Body of pancreas (tissue), 4 donors: ENCODE measurements at regions not wholly inside any gene's neighbourhood (a gene's known extent, or its start where the extent isn't known, plus 50 kb on each side); places are given as distances from the start of the nearest gene placed in this dataset.

ENCODE experiments used
- ATAC-seq: fragments of 150-250 bp; one replicate; pipeline ENCODE4 v1.9.1; 2016
- DNase-seq, 4 donors: peaks; one replicate each; pipeline ENCODE4 v3.0.0-alpha.2; 2019
- H3K27ac ChIP-seq, 4 donors: fragments of 200-600 bp; sonication (generic); 1 replicate in 3 of 4; 2 replicates in 1 of 4; pipeline versions ENCODE4 v1.5.1 to v1.6.1; 2016 to 2019; ENCODE audit warnings: mild to moderate bottlenecking in 1 of 4, mixed read lengths in 1 of 4, moderate library complexity in 1 of 4
- H3K27me3 ChIP-seq, 2 donors: fragments of 200-600 bp; sonication (generic); one replicate each; pipeline ENCODE4 v1.6.0; 2016; ENCODE audit warnings: mild to moderate bottlenecking in 1 of 2
- H3K36me3 ChIP-seq, 2 donors: fragments of 200-600 bp; sonication (generic); replicated peaks in 1 of 2; 2 replicates each; pipeline ENCODE4 v1.5.1; 2016; ENCODE audit warnings: low read depth in 2 of 2; ENCODE audit not compliant: insufficient read depth in 1 of 2
- H3K4me1 ChIP-seq: fragments of 200-600 bp; sonication (generic); one replicate; pipeline ENCODE4 v1.6.0; 2016
- H3K4me3 ChIP-seq, 2 donors: fragments of 200-600 bp; sonication (generic); 1 replicate in 1 of 2; 2 replicates in 1 of 2; pipeline ENCODE4 v1.5.1; 2016 to 2019
- H3K9me3 ChIP-seq, 3 donors: fragments of 200-600 bp; sonication (generic); 1 replicate in 2 of 3; 2 replicates in 1 of 3; pipeline ENCODE4 v1.5.1; 2016
- CTCF ChIP-seq, 7 experiments: fragments of 450-650 bp in 4 of 7; fragments of 200-600 bp in 3 of 7; sonication (generic) in 3 of 7; IDR thresholded peaks; one replicate each; pipeline ENCODE4 v1.5.1; 2016 to 2019; ENCODE audit warnings: antibody characterized with exemption in 7 of 7
- POLR2A ChIP-seq, 3 donors: fragments of 450-650 bp; IDR thresholded peaks; one replicate each; pipeline ENCODE4 v1.6.1; 2016; ENCODE audit warnings: antibody characterized with exemption in 3 of 3, mild to moderate bottlenecking in 2 of 3
- WGBS, 2 donors: methylation state at CpG; one replicate each; pipeline ENCODE4 v1.1.5; 2017; 5-methylcytosine and 5-hydroxymethylcytosine counted together
- intact Hi-C: fragments of 100-400 bp; cut with DNase I; formaldehyde crosslinking; loops from one replicate; pipeline ENCODE4 v1.15.1; 2023

DNA sequence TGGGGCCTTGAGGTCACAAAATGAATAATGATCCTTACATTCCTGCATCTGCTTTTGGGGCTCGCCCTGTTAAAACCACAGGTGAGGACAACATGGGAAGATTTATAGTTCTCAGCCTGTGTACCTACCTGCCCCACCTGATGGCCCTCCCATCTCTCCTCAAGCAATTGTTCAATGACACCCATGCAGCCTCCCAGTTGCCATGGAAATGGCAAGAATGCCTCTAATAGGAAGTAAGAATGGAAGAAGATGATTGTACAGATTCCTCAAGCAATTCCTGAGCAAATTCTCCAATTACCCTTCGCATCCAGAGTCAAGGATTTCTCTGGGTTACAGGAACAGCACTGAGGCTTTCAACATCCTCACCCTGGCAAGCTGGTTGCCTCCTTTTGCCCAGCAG lies 78.6 kb upstream of the CCL2 start:
- no peak for TF ChIP-seq CTCF (IDR thresholded peaks at IDR 0.05)
- TF ChIP-seq POLR2A (IDR thresholded peaks at IDR 0.05): no peak
- Histone ChIP-seq H3K27me3 (no peaks in the 10 kb centered on the region), H3K27ac (no peak overlapping the region), H3K36me3 (no peaks in the 10 kb centered on the region), H3K9me3 (peaks cover 0 to 4% (median 0%) of the 10 kb centered on the region in 3 donors), H3K4me1 (no peaks in the 10 kb centered on the region), H3K4me3 (no peak overlapping the region)
- DNase-seq (no peak), ATAC-seq (no peak)
- intact Hi-C loops: no loop called here
- 74 to 84% methylated on average over 2 of the region's 2 CpGs for WGBS, 2 donors

DNA sequence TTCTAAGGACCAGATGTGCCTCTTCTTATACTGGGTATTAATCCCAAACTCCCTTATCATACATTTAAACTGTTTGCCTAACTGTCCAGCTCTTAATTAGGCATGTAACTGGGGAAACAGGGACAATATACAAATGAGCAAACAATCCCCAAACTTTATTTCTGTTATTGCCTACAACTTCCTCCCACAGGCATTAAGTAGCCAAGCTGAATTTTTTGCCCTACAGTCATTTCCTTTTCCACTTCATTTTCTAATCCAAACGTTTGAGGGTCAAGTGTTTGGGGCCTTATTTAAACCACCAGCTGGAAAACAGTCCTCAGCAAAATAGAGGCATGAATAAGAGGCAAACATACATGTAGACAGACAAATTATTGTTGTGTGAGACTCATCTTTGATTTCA lies 77.4 kb upstream of the CCL2 start:
- DNase-seq: no peak
- no peak for ATAC-seq

GRCh38 chr17:34178092-34178491 lies 77.0 kb upstream of the CCL2 start:
- no peak for ATAC-seq

More for the DNA sequence above, 77.4 kb upstream of the CCL2 start:
- intact Hi-C loops: no loop called here
- H3K4me3 ChIP-seq: no peak overlapping the region
- no peak overlapping the region for H3K27ac ChIP-seq
- no peaks in the 10 kb centered on the region for H3K36me3 ChIP-seq
- no peaks in the 10 kb centered on the region for H3K27me3 ChIP-seq
- TF ChIP-seq POLR2A (IDR thresholded peaks at IDR 0.05) (no peak), CTCF (IDR thresholded peaks at IDR 0.05) (no peak)
- 0 to 2% methylated on average over 1 of the region's 1 CpG for WGBS, 2 donors
- no peaks in the 10 kb centered on the region for H3K4me1 ChIP-seq
- H3K9me3 ChIP-seq: peaks cover 0 to under 1% (median 0%) of the 10 kb centered on the region in 3 donors

DNA sequence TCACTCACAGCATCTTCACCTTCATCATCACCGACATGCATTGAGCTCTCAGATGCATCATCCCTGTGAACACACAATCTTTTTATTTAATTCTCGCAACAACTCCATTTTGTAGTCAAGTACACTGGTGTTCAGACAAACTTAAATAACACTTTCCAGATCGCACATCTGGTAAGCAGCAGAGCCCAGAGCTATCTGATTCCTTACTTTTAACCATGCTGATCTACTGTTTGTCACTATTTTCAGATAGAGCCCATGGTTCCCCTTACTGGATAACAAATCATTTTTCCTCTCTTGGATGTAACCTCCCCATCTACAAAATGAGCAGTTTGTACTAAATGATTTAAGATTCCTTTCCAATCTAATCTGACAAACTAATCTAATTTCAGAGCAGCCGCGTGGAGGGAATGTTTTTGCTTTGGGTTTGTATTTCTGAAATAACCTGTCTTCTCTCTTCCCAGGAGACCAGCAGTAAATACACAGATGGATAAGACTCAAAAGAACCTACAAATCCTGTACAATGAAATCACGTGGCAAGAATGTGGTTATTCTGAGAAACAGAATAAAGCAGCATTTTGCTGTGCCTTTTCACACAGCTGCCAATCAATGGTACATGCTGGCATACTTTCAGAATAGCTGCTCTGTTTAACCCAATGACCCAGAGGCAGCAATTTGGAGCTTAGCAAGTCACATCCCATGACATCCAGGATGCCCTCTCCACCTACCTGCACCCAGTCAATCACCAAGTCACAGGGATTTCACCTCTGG lies 72.9 kb upstream of the CCL2 start:
- no peaks in the 10 kb centered on the region for H3K27me3 ChIP-seq
- WGBS, 2 donors: 34% methylated on average over 6 of the region's 6 CpGs
- DNase-seq (no peak), ATAC-seq (no peak)
- no peak overlapping the region for H3K27ac ChIP-seq
- no peak for TF ChIP-seq CTCF (IDR thresholded peaks at IDR 0.05)
- TF ChIP-seq POLR2A (IDR thresholded peaks at IDR 0.05): no peak
- no peaks in the 10 kb centered on the region for H3K4me1 ChIP-seq
- intact Hi-C loops: no loop called here
- H3K4me3 ChIP-seq: no peak overlapping the region
- no peaks in the 10 kb centered on the region for H3K36me3 ChIP-seq
- no peaks in the 10 kb centered on the region for H3K9me3 ChIP-seq

More at GRCh38 chr17:34178092-34178491, 77.0 kb upstream of the CCL2 start:
- TF ChIP-seq POLR2A (IDR thresholded peaks at IDR 0.05): no peak
- TF ChIP-seq CTCF (IDR thresholded peaks at IDR 0.05): no peak
- Histone ChIP-seq H3K4me3 (no peak overlapping the region), H3K27ac (no peak overlapping the region), H3K9me3 (no peaks in the 10 kb centered on the region), H3K27me3 (no peaks in the 10 kb centered on the region), H3K36me3 (no peaks in the 10 kb centered on the region), H3K4me1 (no peaks in the 10 kb centered on the region)
- 45 to 46% methylated on average over 3 of the region's 3 CpGs for WGBS, 2 donors
- no peak for DNase-seq
- intact Hi-C loops: no loop called here

DNA sequence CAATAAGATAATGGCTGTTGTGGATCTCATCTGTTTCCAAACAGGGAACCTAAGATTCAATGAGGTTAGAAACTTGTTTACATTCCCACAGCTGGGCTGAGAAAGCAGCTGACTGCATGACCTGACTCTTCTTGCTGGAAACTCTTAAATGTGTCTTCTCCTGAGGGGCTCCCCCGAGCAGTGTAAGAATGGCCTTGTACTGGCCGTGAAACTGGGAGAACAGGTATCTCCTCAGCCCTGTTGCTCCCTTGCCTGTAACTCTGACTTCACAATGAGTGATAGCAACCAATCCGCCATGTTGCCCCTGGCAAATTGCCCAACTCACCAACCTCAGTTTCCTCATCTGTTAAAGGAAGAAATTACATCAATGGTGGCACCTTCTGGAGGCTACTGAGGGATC lies 59.1 kb upstream of the CCL2 start:
- no peak overlapping the region for H3K27ac ChIP-seq
- H3K4me3 ChIP-seq: no peak overlapping the region
- H3K36me3 ChIP-seq: no peaks in the 10 kb centered on the region
- intact Hi-C loops: no loop called here
- ATAC-seq (no peak), DNase-seq (no peak)
- H3K9me3 ChIP-seq: no peaks in the 10 kb centered on the region
- WGBS, 2 donors: 25 to 40% methylated on average over 3 of the region's 3 CpGs
- TF ChIP-seq POLR2A (IDR thresholded peaks at IDR 0.05) (no peak), CTCF (IDR thresholded peaks at IDR 0.05) (no peak)
- H3K4me1 ChIP-seq: no peaks in the 10 kb centered on the region
- H3K27me3 ChIP-seq: no peaks in the 10 kb centered on the region
